Left ventricle myocardium superior (tissue), 1 donor: ENCODE measurements at regions not wholly inside any gene's neighbourhood (a gene's known extent, or its start where the extent isn't known, plus 50 kb on each side); places are given as distances from the start of the nearest gene placed in this dataset.
A peak's percentile ranks its signal among the peaks of the same experiment; 100 is the strongest.
"Not testable (repeated sequence)": the region's sequence is repeated elsewhere in the genome, so short reads cannot be mapped to it uniquely, and the experiment has no call there.

Experiments
- ATAC-seq: fragments of 200-7000 bp; cut with Tn5 transposase; one replicate; pipeline ENCODE4 v1.9.1; 2020; ENCODE audit warnings: mild to moderate bottlenecking, moderate library complexity
- DNase-seq: peaks from one replicate; pipeline ENCODE4 v3.0.0-alpha.2; 2020
- intact Hi-C: fragments of 100-400 bp; cut with micrococcal nuclease; formaldehyde crosslinking; loops from one replicate; pipeline ENCODE4 v1.11.0; 2022
- donor health status: DM: no; HTN: yes; CAD: no; lungs with severe emphysema.

DNA sequence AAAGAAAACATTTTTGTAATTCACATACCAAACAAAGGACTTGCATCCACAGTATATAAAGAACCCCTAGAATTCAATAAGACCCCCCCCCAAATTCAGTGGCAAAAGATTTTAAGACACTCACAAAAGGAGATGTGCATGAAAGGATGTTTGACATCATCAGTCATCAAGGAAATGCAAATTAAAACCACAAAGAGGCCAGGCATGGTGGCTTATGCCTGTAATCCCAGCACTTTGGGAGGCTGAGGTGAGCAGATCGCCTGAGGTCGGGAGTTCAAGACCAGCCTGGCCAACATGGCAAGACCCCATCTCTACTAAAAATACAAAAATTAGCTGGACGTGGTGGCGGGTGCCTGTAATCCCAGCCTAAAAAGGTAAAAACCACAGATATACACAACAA is 61.3 kb downstream of the AIPL1 start:
- DNase-seq, ATAC-seq, intact Hi-C loops: not testable (repeated sequence)

DNA sequence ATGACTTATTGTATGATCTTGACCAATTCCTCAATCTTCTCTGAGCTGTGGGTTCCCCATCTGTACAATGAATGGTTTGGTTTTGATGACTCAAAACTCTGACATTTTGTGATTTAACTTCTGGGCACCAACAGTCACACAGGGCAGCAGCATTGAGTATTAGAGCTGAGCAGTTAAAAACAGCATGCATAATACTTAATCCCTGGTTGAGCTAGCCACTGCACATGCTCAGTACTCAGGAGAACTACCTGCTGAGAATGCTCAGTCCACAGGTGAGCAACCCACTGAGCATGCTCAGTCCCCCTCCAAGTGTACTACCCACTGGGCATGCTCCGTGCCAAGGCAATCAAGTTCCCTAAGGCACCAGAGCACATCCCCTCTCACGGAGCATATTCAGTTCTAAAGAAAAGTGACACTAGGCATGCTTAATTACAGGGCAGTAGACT is 68.7 kb downstream of the AIPL1 start:
- ATAC-seq: no peak

DNA sequence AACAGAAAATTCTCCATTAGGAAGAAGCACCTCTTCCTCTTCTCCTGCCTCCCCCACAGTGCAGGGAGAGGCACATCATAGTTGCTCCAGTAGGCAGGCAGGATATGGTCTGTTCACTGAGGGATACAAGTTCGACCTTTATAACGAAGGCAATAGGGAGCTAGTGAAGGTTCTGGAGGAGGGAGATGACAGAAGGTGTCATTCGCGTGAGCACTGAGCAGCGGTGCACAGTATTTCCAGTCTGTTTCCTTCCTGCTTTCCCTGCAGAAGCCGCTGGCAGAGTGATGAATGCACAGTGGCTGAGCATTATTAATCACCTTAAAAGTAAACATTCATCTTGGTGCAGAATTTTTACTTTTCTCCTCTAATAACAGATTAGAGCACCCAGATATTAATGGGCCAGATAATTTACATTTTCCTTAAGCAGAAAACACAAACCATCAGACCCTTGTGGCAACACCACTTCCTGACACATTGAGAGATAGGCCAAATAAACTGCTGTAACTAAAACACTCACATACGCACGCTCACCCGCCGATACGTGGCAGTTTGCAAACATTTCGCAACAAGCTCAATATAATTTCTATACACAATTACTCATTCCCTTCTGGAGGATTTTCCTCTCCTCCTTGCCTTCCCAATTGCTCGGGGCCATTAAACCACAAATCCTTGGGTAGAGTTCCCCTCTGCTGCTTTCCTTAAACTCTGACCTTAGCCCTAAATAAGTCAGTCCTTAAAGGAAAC is 69.5 kb downstream of the AIPL1 start:
- intact Hi-C loops: no loop called here
- ATAC-seq: no peak
- no peak for DNase-seq

More for the DNA sequence above, 68.7 kb downstream of the AIPL1 start:
- intact Hi-C loops: no loop called here
- DNase-seq: no peak

DNA sequence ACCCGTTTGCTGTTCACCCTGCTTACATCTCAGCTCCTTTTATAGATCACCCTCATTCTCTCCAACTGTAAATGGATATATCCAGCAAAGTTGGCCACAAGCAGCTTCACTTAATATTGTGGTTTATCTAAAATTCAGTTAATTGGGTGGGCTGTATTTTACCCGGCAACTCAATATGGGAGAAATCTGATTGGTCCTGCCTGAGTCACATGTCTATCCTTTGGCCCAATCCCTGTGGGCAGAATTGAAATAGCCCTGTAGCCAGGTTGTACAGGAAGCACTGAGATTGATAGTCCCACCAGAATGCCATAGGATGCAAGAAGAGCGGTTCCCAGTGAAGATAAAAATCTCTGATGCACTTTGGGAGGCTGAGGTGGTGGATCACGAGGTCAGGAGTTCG is 73.2 kb downstream of the AIPL1 start:
- intact Hi-C loops: no loop called here
- DNase-seq: no peak
- ATAC-seq: no peak

DNA sequence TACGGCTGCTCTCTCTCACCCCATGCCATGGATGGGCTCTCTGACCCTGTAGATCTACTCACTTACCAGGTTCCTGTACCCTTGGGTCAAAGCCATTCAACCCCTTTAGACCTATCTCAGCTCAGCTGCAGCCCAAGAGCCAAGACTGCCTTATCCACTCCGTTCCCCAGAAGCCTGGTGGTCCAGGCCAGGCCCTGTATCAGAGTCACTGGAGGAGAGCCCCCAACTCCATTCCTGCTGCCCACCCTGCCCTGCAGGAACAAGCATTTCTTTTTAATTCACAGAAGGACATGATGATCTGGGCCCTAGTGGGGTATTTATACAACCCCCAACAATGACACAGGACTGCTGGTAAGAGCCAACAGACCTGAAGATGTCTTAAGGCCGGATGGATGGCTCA is 76.8 kb downstream of the AIPL1 start:
- no peak for DNase-seq
- no peak for ATAC-seq
- intact Hi-C loops: no loop called here

DNA sequence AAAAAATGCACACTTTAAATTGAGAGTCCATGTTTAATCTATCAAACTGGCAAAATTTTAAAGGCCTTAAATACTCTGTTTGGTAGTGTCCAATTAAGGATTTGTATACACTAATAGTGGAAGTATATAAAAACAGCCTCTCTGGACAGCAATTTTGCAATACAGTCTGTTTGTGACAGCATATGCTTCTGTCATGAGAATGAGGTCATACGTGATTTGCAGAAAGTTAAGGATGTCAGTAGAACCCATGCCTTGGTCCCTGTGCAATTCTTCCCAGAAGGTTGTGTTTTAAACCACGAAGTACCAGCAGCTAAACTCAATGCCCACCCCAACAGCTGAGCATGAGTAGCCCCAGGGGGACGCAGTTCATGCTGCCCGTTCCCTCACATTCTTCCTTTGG is 78.4 kb downstream of the AIPL1 start:
- DNase-seq (no peak), ATAC-seq (no peak)
- intact Hi-C loops: no loop called here

DNA sequence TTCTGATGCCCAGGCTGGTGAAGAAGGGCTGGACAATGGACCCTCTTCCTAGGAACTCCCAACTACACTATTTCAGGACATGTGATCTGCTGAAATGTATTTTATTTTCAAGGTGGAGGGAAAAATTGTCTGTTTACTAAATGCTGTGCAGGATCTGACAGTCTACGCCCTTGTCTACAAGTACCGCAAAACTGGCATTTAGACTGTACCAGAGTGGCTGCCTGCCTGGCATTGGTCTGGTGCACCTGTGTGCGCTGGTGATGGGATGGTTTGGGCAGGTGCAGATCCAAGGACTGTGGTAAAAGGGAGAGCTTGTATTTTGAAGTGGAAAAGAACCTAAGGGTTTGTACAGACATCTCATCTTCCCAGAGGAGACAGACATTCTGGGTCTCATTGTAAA is 79.7 kb downstream of the AIPL1 start:
- DNase-seq (no peak), ATAC-seq (no peak)
- intact Hi-C loops: no loop called here

DNA sequence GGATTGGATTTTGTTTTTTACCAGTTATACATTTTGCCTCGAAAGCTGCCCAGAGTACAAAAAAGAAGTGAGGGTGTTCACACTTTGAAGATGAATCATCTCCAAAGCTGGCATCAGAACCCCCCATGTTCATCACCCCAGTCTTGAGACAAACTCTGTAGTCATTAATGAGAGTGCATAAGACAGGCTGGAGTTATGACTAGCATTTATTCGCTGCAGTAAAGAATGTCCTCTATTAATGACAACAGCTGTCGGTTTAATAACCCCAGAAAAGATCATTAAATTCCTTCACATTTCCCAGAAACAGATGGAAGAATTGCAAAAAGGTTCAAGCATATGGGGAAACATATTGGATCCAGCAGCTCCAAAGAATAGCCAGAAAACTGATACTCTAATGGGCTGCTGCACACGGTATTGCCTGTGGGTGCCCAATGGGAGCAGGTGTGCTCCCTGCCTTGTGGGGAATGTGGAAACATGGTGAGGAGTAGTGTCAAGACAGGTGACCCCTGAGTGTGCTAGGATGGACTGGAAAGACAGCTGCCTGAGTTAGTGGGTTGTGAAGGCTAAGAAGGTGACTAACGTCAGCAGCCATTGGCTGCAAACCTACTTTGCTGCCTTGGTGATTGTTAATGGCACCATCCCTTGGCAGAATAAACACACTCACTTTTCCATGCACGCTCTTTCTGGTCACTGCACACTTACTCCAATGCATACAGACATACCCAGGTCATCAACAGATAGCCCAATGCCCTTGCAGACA is 81.9 kb downstream of the AIPL1 start:
- intact Hi-C loops: no loop called here
- DNase-seq: no peak
- ATAC-seq: no peak

DNA sequence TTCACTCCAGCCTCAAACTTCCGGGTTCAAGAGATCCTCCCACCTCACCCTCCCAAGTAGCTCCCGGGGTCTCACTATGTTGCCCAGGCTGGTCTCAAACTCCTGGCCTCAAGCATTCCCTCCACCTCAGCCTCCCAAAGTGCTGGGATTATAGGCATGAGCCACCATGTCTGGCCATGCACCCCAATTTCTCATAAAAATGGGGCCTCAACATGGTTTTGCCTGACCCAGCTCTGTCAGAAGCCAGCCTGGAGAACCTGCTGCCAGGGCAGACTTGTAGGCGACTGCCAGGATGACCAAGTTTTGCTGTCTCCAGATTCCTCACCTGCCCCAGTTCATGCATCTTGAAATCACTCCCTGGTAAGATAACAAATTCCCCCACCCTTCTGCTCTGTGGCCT is 82.9 kb downstream of the AIPL1 start:
- DNase-seq: no peak
- intact Hi-C loops: no loop called here
- ATAC-seq: no peak

DNA sequence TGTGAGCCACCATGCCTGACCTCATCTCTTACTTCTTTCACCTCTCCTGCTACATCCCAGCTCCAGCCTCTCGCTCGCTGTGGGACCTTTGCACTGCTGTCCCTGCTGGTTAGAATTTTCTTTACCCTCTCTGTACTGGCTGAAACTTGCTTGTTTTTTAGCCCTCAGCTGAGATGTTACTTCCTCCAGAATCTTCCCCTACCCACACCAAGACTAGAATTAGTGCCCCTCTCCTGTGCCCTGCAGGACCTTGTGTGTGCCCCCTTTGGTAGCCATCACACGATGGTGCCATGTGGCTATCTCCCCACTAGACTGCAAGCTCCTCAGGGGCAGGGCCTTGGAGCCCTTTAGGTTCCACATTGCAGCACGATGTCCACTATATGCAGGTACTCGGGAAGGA is 84.1 kb downstream of the AIPL1 start:
- DNase-seq (no peak), ATAC-seq (no peak)
- intact Hi-C loops: no loop called here

DNA sequence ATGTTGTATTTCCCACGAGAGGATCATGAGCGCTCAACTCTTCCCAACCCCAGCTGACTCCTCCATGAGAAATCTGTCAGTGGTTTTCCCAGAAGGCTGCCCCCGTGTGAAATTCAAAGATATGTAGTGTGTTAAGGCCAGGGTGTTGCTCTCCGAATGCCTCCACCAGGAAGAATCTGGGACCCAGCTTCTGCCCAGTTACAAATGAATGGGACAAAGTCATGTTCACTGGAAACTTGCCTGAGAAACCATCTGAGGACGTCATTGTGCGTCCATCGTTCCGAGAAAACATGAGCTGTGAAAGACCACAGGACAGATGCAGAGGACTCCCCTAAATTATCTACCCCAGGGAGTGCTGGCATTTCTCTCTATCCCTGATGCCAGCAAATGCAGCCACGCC is 86.0 kb downstream of the AIPL1 start:
- no peak for DNase-seq
- ATAC-seq: no peak

DNA sequence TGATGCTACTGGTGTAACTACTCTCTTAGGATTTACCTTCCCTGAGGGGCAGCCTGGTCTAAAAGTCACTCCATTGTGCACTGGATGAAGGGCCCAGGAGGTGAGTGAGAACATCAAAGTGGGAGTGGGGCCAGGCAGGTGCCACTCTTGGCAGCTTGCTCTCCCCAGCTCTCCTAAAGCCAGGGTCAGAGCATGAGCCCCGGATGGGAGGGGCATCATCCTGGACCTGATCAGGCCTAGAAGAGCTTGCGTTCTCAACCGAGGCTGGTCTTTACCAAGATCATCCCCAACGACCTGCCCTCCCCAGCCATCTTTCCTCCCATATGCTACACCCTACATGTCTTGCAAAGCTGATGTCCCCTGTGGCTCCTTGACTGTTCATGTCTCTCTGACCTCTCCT is 87.1 kb downstream of the AIPL1 start:
- ATAC-seq: no peak
- DNase-seq: no peak
- intact Hi-C loops: no loop called here

More for the DNA sequence above, 86.0 kb downstream of the AIPL1 start:
- intact Hi-C loops: no loop called here

DNA sequence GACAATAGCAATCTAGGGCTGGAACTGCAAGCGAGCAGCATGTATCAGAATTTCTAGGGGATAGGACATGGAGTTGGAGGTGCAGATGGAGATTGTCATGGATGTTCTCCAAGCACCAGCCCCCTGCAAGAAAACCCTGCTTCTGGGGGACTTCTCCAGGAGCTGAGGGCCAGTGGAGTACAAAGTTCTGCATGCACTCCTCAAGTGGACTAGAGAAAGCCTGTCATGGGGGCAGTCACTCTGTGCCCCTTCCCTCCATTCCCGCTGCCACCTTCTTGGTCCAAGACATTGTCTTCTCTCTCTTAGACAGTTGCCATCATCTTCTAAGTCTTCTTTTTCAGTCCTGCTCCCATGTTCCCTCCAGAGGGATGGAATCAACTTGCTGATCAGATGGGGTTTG is 87.9 kb downstream of the AIPL1 start:
- ATAC-seq (no peak), DNase-seq (no peak)
- intact Hi-C loops: no loop called here

DNA sequence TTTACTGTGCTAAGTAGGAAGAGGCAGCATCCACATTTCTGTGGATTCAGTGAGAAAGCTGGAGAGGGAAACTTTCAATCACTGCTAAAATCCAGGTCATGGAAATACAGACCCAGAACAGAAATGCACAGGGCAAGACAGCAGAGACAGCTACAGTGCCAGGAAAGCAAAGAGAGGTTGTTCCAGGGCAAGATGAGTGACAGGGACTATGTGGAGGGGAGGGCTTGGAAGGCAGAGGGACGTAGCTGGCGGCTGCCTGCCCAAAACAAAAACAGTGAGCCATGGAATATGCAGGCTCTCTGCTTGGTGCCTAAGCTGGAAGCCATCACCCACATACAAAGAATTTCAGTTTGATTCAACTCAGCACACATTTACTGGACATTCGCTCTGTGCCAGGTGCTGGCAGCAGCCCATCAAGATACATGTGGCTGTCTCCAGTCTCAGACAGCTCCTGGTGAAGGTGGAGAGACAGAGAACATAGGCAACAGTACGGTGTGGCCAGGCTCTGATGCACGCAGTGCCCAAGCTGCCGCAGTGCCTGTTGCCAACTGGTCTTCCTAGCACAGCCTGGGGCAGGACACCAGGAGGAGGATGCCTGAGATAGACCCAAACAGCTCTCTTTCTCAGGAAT is 88.7 kb downstream of the AIPL1 start:
- DNase-seq: no peak
- intact Hi-C loops: no loop called here
- no peak for ATAC-seq

DNA sequence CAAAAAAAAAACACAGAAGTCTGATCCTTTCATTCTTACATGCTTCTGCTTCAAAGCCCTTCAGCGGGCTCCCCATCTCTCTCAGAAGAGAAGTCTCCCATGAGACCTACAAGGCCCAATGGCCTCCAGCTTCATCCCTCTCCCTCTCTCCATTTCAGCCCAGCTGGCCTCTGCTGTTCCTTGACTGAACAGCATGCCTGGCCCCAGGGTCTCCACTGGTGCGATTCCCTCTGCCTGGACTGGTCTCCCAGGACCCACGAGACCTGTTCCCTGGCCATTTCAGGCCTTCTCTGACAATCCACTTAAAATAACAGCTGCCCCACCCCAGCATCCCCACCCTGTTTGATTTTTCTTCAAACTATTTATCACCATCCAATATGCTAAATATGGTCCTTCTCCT is 91.2 kb downstream of the AIPL1 start:
- intact Hi-C loops: no loop called here
- no peak for DNase-seq
- no peak for ATAC-seq

DNA sequence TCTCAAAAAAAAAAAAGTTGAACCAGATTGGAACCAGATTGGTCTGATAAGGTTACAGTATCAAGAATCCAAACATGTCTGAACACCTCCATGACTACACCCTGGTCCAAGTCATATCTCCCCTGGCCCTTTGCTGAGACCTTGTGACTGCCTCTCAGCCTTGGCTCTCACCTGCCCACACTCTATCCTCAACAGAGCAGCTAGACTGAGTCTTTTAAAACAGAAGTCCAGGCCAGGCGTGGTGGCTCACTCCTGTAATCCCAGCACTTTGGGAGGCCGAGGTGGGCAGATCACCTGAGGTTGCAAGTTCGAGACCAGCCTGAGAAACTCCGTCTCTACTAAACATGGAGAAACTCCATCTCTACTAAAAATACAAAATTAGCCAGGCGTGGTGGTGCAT is 91.7 kb downstream of the AIPL1 start:
- ATAC-seq (no peak), DNase-seq (no peak)
- intact Hi-C loops: no loop called here

DNA sequence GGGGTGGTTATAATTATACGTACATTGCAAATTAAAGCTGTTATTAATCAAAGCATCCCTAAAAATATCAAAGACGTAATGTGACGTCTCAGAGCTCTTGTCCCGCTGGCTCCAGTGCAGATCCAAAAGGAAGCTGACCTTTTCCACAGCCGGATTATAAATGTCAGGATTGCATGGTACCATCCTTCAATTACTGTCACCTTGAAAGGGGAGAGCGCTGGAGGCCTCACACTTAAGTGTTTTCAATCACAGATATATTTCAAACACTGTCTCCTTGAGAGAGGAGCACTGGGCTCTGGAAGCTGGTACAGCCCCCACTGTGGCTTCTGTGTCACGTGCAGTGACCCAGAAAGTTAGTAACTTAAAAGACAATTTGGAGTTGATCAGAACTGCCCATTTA is 94.2 kb downstream of the AIPL1 start:
- DNase-seq (no peak), ATAC-seq (no peak)
- intact Hi-C loops: no loop called here

DNA sequence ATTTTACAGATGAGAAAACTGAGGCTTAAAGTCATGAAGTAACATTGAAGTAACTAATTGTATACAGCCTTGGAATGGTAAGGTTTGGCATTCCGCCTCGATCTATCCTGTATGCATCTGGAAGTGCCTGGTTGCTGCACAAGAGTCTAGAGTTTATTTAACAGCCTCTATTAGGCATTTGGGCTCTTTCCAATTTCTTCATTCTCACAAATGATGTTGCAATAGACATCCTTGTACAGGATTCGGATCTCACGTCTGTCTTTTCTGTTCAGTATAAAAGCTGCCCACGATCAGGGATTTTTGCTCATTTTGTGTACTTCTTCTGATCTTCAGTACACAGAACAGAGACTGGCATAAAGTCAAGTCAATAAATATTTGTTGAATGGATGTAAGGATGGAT is 100.5 kb downstream of the AIPL1 start:
- DNase-seq (no peak), ATAC-seq (no peak)
- intact Hi-C loops: no loop called here

DNA sequence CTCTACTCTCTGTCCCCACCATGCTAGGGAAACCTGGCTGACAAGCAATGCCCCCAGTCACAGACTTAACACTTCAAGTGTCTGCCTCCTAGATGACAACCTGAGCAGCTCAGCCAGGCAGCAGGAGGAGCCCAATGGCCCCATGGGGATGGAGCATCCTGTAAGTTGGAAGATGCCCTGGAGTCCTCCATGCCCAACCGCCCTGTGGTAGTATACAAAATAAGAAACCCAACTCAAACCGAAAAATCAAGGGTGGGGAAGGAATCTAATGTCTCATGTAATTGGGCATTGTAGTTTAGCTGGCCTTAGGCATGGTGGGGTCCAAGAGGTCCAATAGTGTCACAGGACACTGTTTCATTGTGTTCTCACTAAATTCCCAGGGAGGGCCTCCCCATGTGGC is 104.0 kb downstream of the AIPL1 start:
- ATAC-seq (no peak), DNase-seq (no peak)
- intact Hi-C loops: no loop called here

DNA sequence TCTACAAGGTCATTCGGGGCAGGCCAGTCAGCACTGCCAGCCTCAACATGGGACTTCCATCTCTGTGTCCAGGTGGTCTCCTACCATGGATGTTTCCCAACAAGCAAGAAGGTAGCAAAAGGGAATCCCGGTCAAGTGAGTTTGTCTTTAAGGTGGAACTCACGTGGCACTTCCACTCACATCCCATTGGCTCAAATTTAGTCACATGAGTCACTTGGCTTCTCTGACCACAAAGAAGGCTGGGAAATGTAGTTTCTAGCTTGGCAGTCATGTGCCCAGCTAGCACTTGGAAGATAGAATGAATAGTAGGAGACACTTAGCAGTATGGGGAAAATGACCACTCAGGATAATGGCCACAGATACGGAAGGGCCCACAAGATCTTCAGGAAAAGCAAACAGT is 106.6 kb downstream of the AIPL1 start:
- ATAC-seq (no peak), DNase-seq (no peak)
- intact Hi-C loops: no loop called here

DNA sequence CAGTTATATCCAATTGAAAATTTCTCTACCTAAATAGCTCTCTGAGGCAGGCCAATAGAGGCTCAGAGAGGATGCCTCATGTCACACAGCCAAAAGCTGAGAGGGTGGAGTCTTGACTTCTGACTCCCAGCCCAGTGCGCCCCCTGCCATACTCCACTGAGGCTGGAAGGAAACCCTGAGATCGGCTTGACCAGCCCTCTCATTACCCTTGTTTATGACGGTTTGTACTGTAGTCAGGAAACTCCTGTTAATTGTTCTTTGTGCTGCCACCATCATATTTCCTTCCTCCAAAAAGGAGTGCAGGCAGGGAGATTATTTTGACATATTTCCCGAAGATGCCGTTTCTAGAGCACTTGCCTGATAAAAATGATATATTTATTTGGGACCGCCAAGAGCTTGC is 107.9 kb downstream of the AIPL1 start:
- DNase-seq: peak; percentile 61
- peak; percentile 82 for ATAC-seq
- intact Hi-C loops: no loop called here
